Glutamatergic neuron (in vitro differentiated cells): ENCODE measurements at regions not wholly inside any gene's neighbourhood (a gene's known extent, or its start where the extent isn't known, plus 50 kb on each side); places are given as distances from the start of the nearest gene placed in this dataset.

Experiments used
- DNase-seq: peaks from one replicate; pipeline ENCODE4 v3.0.0; 2022
- H3K27ac Mint-ChIP-seq: one replicate; pipeline ENCODE4 v1.8.0; 2020; ENCODE audit warnings: mild to moderate bottlenecking, mixed read lengths, inconsistent platforms; ENCODE audit not compliant: unreplicated experiment
- H3K27me3 Mint-ChIP-seq: one replicate; pipeline ENCODE4 v1.8.0; 2020; ENCODE audit warnings: mild to moderate bottlenecking, moderate library complexity, mixed read lengths, inconsistent platforms; ENCODE audit not compliant: unreplicated experiment
- H3K36me3 Mint-ChIP-seq: one replicate; pipeline ENCODE4 v1.8.0; 2020; ENCODE audit warnings: mild to moderate bottlenecking, mixed read lengths, inconsistent platforms; ENCODE audit not compliant: unreplicated experiment
- H3K4me1 Mint-ChIP-seq: one replicate; pipeline ENCODE4 v1.8.0; 2020; ENCODE audit warnings: mild to moderate bottlenecking, low read depth, mixed read lengths, inconsistent platforms; ENCODE audit not compliant: unreplicated experiment
- H3K4me3 Mint-ChIP-seq: one replicate; pipeline ENCODE4 v1.8.0; 2020; ENCODE audit warnings: mild to moderate bottlenecking, mixed read lengths, inconsistent platforms; ENCODE audit not compliant: unreplicated experiment
- H3K9me3 Mint-ChIP-seq: one replicate; pipeline ENCODE4 v1.8.0; 2020; ENCODE audit warnings: mild to moderate bottlenecking, moderate library complexity, mixed read lengths, inconsistent platforms; ENCODE audit not compliant: unreplicated experiment
- CTCF ChIP-seq: fragments of 200-600 bp; sonication (generic); IDR thresholded peaks from one replicate; pipeline ENCODE4 v1.5.0; 2021; ENCODE audit not compliant: partially characterized antibody, unreplicated experiment

GRCh38 chrX:46257451-46257879 lies 287.8 kb downstream of the ZNF674 start:
- H3K36me3 Mint-ChIP-seq, result no peaks in the 10 kb centered on the region
- H3K4me1 Mint-ChIP-seq, result no peaks in the 10 kb centered on the region
- no peak overlapping the region for H3K4me3 Mint-ChIP-seq
- no peak overlapping the region for H3K27ac Mint-ChIP-seq
- peaks cover 4% of the 10 kb centered on the region for H3K9me3 Mint-ChIP-seq
- TF ChIP-seq CTCF, result no peak
- no peaks in the 10 kb centered on the region for H3K27me3 Mint-ChIP-seq
- no peak for DNase-seq

GRCh38 chrX:46256875-46257274 lies 288.3 kb downstream of the ZNF674 start:
- no peak for TF ChIP-seq CTCF
- no peak overlapping the region for H3K4me3 Mint-ChIP-seq
- H3K9me3 Mint-ChIP-seq, result peaks cover 4% of the 10 kb centered on the region
- no peak for DNase-seq
- no peak overlapping the region for H3K27ac Mint-ChIP-seq
- no peaks in the 10 kb centered on the region for H3K36me3 Mint-ChIP-seq
- no peaks in the 10 kb centered on the region for H3K4me1 Mint-ChIP-seq
- H3K27me3 Mint-ChIP-seq, result no peaks in the 10 kb centered on the region

GRCh38 chrX:46255046-46255445 lies 290.2 kb downstream of the ZNF674 start:
- H3K4me3 Mint-ChIP-seq, result no peak overlapping the region
- TF ChIP-seq CTCF, result no peak
- H3K9me3 Mint-ChIP-seq, result peaks cover 4% of the 10 kb centered on the region
- no peak for DNase-seq
- no peaks in the 10 kb centered on the region for H3K27me3 Mint-ChIP-seq
- H3K27ac Mint-ChIP-seq, result no peak overlapping the region
- no peaks in the 10 kb centered on the region for H3K36me3 Mint-ChIP-seq
- H3K4me1 Mint-ChIP-seq, result no peaks in the 10 kb centered on the region

- H3K4me1 Mint-ChIP-seq, result no peaks in the 10 kb centered on the region
- H3K27ac Mint-ChIP-seq, result no peak overlapping the region
- H3K27me3 Mint-ChIP-seq, result no peaks in the 10 kb centered on the region
- no peaks in the 10 kb centered on the region for H3K36me3 Mint-ChIP-seq
- H3K4me3 Mint-ChIP-seq, result no peak overlapping the region
- DNase-seq, result no peak
- H3K9me3 Mint-ChIP-seq, result peaks cover 4% of the 10 kb centered on the region
- no peak for TF ChIP-seq CTCF
Observed at GRCh38 chrX:46254641-46255040, 290.6 kb downstream of the ZNF674 start.

- no peak for DNase-seq
- Mint-ChIP-seq H3K9me3 (peaks cover 2% of the 10 kb centered on the region), H3K4me1 (no peaks in the 10 kb centered on the region), H3K36me3 (no peaks in the 10 kb centered on the region), H3K27me3 (no peaks in the 10 kb centered on the region), H3K4me3 (no peak overlapping the region), H3K27ac (no peak overlapping the region)
- TF ChIP-seq CTCF, result no peak
Observed at GRCh38 chrX:46251755-46252154, 293.5 kb downstream of the ZNF674 start.
